Stimulated activated CD4-positive, alpha-beta T cell treated with anti-CD3 and anti-CD28 coated beads, TNF-alpha, amount 100 ng/mL, for 24 hours (primary cell): ENCODE measurements at regions not wholly inside any gene's neighbourhood (a gene's known extent, or its start where the extent isn't known, plus 50 kb on each side); places are given as distances from the start of the nearest gene placed in this dataset.

Source experiments
- DNase-seq, 3 experiments: peaks; one replicate each; pipeline ENCODE4 v3.0.0-alpha.2; 2020; ENCODE audit warnings: low read depth in 3 of 3

DNA sequence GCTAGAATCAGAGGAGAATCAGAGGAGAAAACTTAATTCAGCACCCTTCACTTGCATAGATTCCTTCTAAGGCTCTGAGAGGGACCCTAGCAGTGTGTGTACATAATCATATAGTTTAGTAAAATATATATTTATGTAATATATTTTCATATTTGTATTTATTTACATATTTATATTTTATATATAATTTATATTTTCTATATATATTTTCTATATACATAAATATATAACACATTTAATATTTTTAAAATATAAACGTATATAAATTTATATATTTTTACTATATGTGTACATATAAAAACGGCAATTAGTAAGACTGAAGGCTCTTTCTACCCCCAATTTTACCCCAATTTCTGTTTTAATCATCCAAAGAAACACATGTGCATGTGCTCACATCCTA lies 80.3 kb downstream of the NXPE2 start:
- DNase-seq: no peak

DNA sequence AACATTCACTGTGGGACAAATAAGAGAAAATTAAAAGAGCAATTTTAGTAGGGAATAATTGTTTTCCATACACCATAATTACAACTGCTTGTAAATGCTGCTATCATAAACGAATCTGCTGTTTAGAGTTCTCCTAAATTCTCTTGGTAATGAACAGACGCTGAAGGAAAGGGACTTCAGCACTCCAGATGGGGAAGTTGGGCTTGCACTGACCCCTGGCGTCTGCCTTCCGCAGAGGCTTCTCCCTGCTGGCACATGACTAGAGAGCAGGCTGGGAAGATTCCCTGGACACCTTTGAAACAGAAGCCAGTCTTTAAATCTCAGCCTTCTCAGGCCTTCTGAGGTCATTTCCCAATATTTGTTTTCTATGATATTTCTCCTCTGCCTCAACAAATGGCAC lies 84.1 kb downstream of the NXPE2 start:
- peak in 1 of 3 experiments; percentile 18 for DNase-seq

DNA sequence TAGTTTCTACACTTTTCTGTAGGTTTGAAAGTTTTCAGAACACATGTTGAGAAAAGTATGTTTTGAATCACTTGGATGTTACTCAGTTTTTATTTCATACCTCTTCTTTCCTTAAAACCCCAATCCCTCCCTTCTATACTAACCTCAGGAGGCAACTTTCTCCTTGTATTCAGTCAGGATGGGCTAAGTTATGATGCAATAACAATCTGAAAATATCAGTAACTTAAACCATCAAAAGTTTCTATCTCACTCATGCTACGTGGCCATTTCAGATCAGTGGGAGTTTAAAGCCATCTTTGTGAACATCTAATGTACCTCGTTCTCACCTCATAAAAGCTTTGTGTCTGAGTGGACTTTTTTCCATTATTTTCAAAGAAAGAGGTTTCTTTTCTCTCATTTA lies 86.2 kb downstream of the NXPE2 start:
- no peak for DNase-seq

DNA sequence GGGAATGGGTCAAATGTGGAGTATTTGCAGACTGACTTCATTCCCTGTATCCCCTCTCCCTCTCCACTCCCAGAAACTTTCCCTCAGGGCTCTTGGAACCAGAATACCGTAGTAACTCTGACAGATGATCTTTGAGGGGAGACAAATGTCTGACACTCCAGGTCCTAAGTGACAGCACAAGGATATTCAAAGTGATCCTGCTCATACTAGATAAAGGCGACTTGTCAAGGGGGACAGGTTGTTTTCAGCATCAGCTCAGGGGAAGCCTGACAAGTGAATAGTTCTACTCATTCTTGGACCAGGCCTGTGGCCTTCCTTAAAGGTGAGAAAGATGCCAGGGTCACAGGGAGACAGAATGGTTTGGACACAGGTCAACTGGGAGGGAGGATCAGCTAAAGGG lies 92.8 kb downstream of the NXPE2 start:
- DNase-seq: no peak

DNA sequence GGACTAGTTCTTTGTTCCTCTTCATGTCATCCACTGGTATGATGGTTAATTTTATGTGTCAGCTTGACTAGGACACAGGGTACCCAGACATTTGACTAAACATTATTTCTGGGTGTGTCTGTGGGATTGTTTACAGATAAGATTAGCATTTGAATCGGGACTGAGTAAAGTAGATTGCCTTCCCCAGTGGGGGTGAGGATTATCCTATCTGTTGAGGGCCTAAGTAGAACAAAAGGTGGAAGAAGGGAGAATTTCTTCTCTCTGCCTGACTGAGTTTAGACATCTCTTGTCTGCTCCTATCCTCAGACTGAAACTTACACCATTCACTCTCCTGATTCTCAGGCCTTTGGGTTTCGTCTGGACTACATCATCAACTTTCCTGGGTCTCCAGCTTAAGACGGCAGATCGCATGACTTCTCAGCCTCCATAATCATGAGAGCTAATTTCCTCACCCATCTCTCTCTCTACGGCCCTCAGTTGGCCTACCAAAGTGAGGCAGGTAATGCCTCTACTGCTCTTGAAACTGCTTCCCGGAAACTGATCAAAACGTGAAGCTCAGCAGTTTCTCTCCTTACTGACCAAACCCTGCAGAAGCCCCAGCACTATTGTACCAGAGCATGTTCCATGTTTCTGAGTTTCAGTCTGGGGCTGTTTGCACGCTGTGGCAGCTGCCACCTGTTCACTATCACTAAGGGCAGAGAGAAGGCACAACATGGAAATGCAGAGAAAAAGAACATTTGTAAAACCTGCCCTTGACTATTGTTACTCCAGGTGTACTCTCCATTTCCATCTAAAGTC lies 95.4 kb downstream of the NXPE2 start:
- DNase-seq: no peak

DNA sequence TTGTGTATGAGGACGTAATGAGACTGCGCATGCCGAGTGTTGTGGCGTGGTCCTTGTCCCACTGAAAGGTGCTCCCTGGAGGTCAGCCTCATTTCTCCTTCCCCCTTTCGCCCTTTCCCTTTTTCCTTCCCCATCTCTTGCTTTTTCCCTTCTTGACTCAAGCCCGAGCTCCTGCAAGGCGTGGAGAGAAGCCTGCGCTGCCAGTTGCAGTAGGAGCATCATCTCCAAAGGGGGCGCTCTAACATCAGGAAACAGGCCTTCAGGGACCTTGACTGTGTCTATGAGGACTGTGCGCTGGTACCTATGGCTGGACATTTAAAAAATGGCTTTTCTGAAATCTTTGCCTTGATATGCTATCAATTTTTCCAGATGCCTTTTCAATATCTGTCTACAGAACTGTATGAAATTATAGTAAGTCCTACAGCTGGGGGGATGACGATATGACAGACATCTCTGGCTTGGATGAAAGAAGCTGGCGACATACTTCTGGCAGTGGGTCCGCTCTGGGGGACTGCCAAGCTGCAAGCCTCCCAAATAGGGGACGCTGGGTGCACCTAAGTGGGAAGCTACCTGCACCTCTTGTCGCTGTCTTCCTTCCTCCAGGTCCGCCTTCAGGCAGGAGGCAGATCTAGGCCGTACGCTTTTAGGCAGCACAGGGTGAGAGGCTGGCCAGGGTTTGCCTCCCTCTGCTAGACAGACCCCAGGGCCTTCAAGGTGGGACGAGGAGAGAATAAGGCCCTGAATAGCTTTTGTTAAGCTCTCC lies 96.5 kb downstream of the NXPE2 start:
- peak in 1 of 3 experiments; percentile 7 for DNase-seq

DNA sequence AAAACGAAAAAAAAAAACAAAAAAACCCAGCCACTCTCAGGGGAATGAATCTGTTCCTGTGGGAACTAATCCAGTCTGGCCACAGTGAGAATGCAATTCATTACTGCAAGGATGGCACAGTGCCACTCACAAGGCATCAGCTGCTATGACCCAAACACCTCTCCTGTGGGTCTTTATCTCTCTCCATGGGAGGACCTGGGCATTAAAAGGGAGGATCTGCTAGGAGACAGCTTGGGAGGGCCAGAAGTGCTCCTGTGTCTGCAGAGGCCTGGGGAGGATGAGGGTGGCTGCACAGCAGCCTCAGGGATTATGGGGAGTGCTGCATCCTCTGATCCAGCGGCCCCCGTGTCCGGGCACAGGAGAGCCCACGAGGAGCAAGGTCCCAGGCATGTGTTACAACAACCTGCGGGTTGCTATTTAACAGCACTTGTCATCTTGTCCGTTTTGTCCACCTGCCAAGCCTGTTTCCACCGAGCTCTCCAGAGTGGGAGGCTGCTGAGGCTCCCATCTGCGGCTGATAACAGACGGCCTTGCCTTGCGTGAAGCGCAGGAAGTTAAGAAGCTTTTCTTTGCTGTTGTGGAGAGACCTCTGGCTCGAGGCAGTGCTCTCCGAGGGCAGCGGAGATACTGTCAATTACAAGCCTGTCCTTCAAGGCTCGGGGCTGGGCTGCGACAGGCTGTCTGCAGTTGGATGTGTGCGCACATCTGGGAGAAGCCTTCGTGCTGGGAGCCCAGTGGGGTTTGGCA lies 97.7 kb downstream of the NXPE2 start:
- DNase-seq: no peak

DNA sequence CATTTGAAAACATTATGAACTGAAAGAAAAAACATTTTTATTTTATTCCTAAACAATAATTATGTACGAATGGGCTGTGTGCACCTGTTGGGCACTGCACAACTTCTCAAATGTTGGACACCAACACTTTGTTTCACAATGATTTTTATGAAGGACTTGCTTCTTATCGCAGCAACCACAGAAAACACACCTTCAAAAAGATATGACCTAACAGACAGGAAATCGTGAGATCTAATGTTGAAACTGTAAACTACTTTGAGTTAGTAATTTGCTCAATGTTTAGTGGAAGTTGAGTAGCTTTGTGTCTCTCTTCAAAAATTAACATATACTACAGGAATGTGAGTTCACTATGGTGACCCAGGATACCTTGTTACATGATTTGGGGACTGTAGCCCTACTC lies 98.6 kb downstream of the NXPE2 start:
- no peak for DNase-seq

DNA sequence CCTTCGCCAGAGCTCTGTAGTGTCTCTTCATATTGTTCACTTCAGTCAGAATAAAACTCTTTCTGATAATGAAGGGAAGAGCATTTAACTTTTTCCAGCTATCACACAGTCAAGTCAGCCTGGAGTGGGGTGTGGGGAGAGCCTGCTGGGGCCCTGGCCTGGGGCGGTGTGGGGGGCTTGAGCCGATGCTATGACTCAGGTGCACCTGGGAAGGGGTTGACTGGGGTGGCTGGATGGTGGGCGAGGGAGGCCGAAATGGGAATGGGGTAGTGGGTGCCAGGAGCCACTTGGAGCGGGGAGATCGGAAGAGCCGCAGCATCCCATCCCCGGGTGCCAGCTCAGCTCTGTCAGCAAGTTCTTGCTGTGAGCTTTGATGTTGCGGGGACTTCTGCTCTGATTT lies 100.9 kb downstream of the NXPE2 start:
- DNase-seq: no peak

DNA sequence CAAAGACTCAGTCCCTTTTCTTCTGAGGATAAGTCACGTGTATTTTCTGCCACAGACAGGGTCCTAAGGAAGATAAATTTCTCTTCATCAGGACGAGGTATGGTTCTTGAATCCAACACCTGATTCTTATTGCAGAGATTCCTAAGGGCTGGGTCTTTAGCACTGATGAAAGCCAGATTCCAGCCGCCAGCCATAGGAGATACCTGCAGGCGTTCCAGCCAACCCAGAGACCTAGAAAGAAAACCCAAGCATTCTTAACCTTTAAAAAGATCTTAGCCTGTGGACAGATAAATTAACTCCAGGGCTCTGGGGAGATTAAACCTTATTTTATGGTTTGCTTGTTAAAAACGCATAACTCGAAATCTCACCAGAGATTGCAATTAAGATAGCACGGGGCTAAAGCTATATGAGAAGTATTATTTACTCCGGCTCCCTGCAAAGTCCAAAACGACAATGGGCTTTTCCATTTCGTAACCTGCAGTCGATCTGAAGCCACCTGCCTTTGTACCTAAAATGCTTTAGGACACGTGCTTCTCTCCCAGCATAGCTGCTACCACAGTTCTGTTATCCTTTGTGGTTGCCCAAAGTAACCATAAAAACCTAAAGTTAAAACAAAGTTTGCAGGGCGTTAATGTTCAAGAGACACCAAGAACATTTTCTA lies 104.5 kb downstream of the NXPE2 start:
- no peak for DNase-seq

DNA sequence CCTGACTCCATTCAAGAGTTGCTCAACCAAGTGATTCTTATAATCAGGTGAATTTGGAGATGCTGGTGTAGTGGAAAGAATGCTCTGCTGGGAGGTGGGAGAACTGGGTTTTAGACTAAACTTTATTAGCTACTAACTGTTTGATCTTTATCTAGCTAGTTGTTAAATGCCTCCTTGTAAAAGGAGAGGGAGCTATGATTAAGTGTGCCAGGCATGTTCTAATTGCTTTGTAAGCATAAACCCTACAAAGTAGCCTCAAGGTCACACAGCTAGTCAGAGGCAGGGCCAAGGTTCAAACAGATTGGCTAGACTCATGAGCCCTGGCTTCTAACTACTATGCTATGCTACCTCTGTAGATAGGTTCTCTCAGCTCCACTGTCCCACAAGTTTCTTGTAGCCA lies 105.5 kb downstream of the NXPE2 start:
- no peak for DNase-seq

DNA sequence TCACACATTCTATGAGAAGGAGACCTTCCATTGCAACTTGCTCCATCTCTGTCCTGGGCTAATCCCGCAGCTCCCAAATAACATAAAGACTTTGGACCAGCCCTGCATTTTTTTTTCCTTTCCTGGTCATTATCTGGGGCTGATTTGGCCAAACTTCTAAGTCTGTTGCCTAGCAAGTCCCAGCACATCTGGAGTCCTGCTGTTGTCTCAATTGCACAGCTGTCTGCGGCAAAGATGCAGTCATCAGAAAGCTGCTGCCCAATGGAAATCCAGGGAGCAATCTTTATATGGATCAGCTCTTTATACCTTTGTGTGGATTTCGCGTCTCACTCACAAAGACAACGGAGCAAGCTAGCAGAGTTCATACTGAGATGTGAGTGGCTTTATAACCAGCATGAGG lies 105.9 kb downstream of the NXPE2 start:
- no peak for DNase-seq

DNA sequence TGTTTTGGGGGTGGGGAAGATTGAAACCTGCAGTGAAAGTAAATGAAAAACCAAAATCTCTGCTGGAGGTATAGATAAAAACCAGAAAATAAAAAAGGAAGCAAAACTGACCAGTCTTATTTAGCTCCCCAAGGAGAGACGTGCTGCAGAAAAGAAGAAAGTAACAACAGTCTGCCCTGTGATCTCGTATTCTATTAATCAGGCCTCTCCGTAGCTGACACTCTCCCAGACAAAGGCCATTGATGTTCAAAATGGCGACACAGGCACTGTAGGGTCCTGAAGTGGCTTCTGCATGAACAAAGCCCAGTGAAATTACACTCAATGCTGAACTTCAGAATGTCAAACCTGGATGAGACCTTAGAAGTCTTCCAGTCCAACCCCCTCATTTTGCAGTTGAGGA lies 106.6 kb downstream of the NXPE2 start:
- DNase-seq: no peak

DNA sequence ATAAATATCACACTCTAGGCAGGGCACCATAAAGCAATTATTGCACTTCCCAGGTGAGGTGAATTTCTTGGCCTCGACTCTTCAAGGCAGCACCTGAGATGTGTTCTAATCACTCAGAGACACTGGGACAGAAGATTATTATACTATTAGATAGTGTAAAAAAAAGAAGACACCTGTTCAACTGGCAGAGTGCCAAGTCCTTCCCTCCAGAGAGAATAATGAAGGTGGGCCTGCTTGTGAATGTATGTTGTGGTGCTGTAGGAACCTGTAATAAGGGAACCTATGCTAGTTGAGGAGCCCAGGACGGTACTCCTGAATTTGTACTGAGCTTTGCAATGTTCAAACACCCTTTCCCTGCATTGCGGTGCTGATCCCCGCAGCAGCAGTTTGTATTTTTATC lies 107.5 kb downstream of the NXPE2 start:
- no peak for DNase-seq

DNA sequence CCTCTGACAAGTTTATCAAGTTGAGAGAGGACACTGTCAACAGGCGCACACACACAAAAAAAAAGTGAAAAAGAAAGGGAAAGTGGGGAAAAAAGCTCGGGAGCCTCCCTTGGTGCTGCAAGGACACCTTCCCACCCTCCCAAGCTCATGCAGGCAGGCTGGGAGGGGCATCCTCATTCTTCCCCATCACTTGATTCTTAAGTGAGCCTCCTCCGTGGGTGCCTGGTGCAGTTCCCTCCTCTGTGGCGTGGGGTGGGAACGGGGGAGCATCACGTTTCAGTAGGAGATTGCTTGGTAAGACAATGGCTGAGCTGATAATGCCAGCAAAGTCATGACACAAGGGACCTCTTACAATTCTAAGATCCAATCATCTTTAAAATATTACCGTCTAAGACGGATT lies 108.8 kb downstream of the NXPE2 start:
- DNase-seq: no peak

DNA sequence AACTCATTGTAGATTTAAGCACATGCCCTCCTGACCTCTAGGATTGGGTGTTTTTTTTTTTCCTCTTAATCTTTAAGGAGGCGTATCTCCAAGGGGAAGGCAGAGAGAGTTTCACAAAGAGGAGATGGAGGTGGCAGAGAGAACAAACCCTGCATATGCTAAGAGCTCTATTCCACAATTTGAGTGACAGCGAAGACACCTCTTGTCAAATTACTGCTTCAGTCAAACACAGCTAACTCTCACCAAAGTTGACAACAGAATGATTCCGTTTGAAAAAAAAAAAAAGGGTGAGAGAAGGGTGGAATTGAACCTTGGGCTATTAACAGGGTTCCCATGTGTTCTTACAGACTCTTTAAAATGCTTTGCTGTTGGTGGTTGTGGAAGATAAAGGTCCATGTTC lies 112.6 kb downstream of the NXPE2 start:
- DNase-seq: no peak

DNA sequence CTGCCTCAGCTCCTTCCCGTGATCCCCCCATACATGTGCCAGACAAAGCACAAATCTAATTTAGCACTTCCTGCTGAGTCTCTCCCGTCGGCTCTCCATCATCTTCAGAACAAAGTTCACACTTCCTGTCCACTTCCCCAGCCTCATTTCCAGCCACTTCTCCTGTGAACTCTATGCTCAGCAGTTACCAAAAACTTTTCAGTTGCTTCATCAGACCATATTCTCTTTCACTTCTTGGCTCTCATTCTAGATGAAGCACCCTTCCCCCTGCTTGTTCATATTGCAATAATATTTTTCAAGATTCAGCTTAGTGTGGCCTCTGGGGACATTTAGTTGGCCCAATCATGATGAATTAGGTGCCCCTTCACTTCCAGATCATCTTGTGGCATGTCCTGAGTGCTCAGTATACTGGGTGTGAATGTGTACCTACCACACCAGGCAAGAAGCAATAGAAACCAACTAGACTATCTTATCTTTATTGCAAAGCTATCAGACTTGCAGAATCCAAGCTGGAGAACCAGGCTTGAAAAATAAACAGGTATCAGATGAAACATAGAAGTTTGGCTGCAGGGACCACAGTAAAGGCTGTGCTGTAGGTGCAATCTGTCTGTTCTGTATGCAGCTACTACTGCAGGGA lies 115.8 kb downstream of the NXPE2 start:
- DNase-seq: no peak

DNA sequence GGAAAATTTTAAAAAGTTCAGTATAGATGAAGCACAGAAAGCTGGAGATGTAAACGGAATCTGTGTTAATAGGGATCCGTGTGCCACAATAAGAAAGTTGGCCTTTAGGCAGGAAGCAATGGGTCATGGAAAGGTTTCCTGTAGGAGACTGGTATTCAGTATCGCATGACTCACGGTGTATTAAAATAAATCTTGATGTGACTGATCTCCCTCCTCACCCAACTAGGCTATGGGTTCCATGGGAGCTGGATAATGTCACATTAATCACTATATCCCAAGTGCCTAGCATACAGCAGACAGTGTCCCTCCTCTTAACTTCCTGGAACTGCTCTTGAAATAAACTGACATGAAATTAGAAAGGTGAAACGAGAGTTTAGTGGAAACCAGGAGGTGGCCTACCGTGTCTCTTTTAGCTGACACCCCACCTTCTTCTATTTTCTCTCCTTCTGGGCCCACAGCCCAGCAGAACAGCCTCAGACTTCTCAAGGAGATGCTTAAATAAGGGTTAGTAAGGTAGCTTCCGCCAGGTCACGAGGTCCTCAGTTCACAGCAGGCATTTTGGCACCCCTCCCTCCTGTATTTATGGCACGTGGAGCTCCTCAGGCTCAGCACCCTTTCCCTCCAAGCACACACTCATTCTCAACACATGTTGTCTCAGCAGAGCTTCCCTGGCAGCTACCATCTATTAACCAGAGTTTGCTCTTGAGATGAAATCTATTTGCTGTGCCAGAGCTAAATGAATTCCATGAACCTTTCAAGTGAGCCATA lies 118.8 kb downstream of the NXPE2 start:
- no peak for DNase-seq

DNA sequence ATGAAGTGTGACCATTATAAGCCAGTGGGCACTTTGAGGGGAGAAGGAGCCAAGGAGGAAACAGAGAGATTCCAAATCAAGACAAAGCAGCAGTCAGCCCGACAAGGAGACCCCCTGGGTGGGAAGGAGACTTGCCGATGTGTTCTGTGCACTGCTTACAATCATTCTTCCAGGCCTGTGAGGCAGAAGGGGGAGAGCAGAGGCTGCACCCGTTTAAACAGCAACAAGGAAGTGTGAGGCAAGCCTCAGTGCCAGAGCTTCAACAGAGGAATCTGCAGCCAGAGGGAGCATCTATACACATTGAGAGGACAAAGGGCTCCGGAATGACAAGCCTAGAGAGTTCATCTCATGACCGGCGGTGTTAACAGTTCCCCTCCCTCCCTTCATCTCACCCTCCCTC lies 121.1 kb downstream of the NXPE2 start:
- DNase-seq: no peak

DNA sequence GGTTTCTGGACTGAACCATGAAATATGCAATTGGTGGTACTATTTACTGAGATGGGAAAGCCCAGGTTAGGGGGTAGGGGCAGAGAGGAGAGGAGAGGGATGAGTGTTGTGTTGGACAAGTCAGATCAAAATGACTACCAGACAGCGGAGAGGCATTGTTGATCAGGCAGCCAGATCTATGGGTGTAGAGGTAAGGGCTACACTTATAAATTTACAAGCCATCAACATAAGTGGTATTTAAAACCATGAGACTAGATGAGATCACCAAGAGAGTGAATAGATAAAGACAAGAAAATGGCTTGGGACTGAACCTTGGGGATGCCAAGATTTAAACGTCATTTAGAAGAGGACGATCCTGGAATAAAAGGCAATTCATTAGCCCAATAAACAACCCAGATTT lies 123.4 kb downstream of the NXPE2 start:
- no peak for DNase-seq

DNA sequence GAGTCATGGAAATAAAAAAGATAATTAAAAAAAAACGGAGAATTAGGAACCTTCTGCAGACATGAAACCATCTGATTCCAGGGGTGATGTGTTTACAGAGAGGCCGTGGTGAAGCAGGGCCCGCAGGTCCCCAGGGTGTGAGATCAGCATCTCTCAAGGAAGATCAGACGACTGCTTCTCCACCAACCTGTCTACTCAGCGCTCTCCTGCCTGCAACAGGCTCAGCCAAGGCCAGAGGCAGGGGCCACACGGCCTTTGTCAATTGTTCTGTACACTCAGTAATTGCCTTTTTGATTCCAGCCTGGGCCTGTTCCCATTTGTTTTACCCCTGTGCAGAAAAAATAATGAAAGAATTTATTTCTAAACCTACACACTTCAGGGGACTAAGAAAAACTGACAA lies 124.6 kb downstream of the NXPE2 start:
- no peak for DNase-seq
